ENCODE measurements at regions not wholly inside any gene's neighbourhood (a gene's known extent, or its start where the extent isn't known, plus 50 kb on each side); places are given as distances from the start of the nearest gene placed in this dataset.
"Not testable (repeated sequence)": the region's sequence is repeated elsewhere in the genome, so short reads cannot be mapped to it uniquely, and the experiment has no call there.

DNA sequence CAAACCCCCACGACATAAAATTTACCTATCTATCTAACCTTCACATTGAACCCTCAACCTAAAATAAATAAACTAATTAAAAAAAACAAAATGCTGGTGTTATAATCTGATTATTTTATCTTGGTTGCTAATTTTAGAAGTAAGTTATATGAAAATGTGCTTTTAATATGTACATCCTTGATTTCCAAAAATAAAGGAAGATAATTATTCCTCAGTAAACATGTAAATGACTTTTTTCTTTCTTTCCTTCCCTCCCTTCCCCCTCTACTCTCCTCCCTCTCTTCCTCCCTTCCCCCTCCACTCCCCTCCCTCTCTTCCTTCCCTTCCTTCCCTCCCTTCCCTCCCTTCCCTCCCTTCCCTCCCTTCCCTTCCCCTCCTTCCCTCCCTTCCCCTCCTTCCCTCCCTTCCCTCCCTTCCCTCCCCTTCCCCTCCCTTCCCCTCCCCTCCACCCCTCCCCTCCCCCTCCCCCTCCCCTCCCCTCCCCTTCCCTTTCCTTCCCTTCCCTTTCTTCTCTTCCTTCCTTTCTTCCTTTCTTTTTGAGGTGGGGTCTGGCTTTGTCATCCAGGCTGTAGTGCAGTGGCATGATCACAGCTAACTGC is 180.0 kb upstream of the GIMD1 start:
- TF ChIP-seq, protein P1, sequence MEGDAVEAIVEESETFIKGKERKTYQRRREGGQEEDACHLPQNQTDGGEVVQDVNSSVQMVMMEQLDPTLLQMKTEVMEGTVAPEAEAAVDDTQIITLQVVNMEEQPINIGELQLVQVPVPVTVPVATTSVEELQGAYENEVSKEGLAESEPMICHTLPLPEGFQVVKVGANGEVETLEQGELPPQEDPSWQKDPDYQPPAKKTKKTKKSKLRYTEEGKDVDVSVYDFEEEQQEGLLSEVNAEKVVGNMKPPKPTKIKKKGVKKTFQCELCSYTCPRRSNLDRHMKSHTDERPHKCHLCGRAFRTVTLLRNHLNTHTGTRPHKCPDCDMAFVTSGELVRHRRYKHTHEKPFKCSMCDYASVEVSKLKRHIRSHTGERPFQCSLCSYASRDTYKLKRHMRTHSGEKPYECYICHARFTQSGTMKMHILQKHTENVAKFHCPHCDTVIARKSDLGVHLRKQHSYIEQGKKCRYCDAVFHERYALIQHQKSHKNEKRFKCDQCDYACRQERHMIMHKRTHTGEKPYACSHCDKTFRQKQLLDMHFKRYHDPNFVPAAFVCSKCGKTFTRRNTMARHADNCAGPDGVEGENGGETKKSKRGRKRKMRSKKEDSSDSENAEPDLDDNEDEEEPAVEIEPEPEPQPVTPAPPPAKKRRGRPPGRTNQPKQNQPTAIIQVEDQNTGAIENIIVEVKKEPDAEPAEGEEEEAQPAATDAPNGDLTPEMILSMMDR (IDR thresholded peaks at IDR 0.05; ENCODE audit: insufficient read depth, low read length, missing control alignments), result no peak

DNA sequence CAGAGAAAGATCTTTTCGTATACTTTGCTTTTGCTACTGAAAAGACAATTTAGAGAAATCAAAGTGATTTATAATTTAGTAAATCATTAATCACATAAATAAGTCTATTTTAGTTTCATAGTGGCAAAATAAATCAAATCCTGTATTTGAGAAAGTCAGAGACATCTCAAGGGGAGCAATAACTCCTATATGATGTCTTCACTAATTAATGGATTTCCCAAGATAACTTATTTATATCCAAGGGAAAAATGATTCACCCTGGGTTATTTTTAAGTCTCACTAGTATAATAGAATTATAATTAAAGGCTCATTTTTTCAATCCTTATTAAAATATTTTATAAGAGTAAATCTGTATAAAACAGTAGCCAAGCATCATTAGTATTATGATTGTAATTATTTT is 177.8 kb upstream of the GIMD1 start:
- no peak overlapping the region for H3K4me3 ChIP-seq (ENCODE audit: low read depth, low read length)
- ChIA-PET CTCF (interaction anchor here (1.4 kb wide), 1 partner anchor 43 kb away, joined by 3 read pairs; no protein-coding TSS in a partner anchor), POLR2A (no interaction called here)
- no peak for DNase-seq (ENCODE audit: low read depth, low spot score)
- TF ChIP-seq, protein P1 (IDR thresholded peaks at IDR 0.05; ENCODE audit: insufficient read depth, low read length, missing control alignments), result no peak

More for the DNA sequence above, 180.0 kb upstream of the GIMD1 start:
- POLR2A ChIA-PET, result no interaction called here
- CTCF ChIA-PET, result no interaction called here
- no peak overlapping the region for H3K4me3 ChIP-seq (ENCODE audit: low read depth, low read length)
- no peak for DNase-seq (ENCODE audit: low read depth, low spot score)

DNA sequence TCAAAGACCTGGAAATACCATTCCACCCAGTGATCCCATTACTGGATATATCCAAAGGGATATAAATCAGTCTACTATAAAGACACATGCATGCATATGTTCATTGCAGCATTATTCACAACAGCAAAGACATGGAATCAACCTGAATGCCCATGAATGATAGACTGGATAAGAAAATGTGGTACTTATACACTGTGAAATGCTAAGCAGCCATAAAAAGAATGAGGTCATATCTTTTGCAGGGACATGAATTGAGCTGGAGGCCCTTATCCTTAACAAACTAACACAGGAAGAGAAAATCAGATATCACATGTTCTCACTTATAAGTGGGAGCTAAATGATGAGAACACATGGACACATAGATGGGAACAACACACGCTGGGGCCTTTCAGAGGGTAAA is 174.0 kb upstream of the GIMD1 start:
- CTCF ChIA-PET, result interaction anchor here (2.4 kb wide), 1 partner anchor 11 kb away, joined by 5 read pairs; no protein-coding TSS in a partner anchor
- H3K4me3 ChIP-seq (ENCODE audit: low read depth, low read length); DNase-seq (ENCODE audit: low read depth, low spot score); POLR2A ChIA-PET: not testable (repeated sequence)

GRCh38 chr4:106541253-106541652 is 172.7 kb upstream of the GIMD1 start:
- H3K4me3 ChIP-seq (ENCODE audit: low read depth, low read length), result no peak overlapping the region
- ChIA-PET POLR2A (no interaction called here), CTCF (no interaction called here)
- TF ChIP-seq, protein P1 (IDR thresholded peaks at IDR 0.05; ENCODE audit: insufficient read depth, low read length, missing control alignments), result no peak
- DNase-seq (ENCODE audit: low read depth, low spot score), result no peak

GRCh38 chr4:106530821-106531220 is 162.2 kb upstream of the GIMD1 start:
- TF ChIP-seq, protein P1 (IDR thresholded peaks at IDR 0.05; ENCODE audit: insufficient read depth, low read length, missing control alignments), result no peak
- ChIA-PET POLR2A (no interaction called here), CTCF (no interaction called here)
- DNase-seq (ENCODE audit: low read depth, low spot score), result peak; percentile 5
- no peak overlapping the region for H3K4me3 ChIP-seq (ENCODE audit: low read depth, low read length)

DNA sequence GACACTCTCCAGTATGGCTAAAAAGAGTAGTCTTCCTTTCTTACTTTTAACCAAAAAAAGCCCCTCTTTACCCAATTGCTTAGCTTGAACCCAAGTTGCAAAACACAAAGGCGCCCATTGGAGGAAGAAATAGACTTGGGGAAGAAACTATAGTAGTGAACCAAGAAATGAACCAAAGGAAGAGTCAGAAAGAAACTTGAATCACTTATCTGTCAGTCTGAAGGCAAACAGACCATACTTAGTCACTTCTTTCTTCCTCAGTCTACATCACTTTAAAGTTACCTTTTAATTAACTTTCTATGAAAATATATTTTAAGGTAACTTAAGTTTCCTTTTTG is 161.4 kb upstream of the GIMD1 start:
- TF ChIP-seq, protein P1 (IDR thresholded peaks at IDR 0.05; ENCODE audit: insufficient read depth, low read length, missing control alignments), result no peak
- DNase-seq (ENCODE audit: low read depth, low spot score), result no peak
- no peak overlapping the region for H3K4me3 ChIP-seq (ENCODE audit: low read depth, low read length)
- ChIA-PET POLR2A (no interaction called here), CTCF (no interaction called here)

DNA sequence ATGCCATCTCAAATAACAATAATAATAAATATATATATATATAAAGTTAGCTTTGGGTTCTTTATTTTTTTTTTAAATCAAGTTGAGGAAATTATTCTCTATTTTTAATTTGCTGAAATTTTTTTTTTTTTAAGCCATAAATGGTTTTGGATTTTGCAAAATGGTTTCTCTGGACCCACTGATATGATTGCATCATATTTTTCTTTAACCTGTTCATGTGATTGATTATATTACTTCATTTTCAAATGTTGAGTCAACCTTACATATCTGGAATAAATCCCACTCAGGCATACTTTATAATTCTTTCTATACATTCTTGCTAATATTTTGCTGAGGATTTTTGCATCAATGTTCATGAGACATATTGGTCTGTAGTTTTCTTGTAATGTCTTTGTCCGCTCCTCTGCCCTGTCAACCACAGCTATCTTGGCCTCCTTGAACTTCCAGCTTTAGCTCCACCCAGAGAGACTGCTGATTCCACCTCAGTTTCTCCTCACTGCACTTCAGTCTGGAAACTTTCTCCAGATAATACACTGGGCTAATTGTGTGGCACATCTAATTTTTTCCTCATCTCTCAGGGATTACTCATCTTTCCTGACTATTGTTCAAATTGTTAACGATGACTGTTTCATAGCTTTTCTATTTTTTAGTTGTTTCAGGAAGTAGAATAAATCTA is 160.9 kb upstream of the GIMD1 start:
- ChIA-PET CTCF (interaction anchor here (1.3 kb wide), 1 partner anchor 279 kb away, joined by 3 read pairs; no protein-coding TSS in a partner anchor), POLR2A (no interaction called here)
- no peak overlapping the region for H3K4me3 ChIP-seq (ENCODE audit: low read depth, low read length)
- TF ChIP-seq, protein P1 (IDR thresholded peaks at IDR 0.05; ENCODE audit: insufficient read depth, low read length, missing control alignments), result no peak
- DNase-seq (ENCODE audit: low read depth, low spot score), result no peak
